ENCODE measurements at regions not wholly inside any gene's neighbourhood (a gene's known extent, or its start where the extent isn't known, plus 50 kb on each side); places are given as distances from the start of the nearest gene placed in this dataset.

DNA sequence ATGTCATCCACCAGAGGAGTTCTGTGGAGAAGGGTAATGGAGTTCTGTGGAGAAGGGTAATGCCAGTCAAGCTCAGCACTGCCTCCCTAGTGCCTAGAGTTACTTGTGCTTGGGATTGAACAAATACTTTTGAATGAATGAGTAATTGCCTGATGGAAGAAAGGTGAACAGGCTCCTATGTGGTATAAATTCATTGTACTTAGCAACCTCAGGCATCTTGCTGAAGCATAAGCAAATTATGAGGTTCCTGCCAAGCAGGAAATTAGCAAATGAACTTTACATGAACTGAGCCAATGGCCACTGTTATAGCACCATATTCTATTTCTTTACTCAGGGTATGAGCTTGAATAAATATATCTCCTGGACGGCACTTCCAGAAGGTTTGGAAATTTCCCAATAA is 1047.2 kb downstream of the SLC6A15 start:
- Histone ChIP-seq H3K27me3 (no peaks in the 10 kb centered on the region), H3K9me3 (no peaks in the 10 kb centered on the region), H3K27ac (no peak overlapping the region), H3K36me3 (no peaks in the 10 kb centered on the region), H3K4me3 (no peak overlapping the region), H3K4me1 (no peaks in the 10 kb centered on the region)
- TF ChIP-seq POLR2AphosphoS5 (IDR thresholded peaks at IDR 0.05) = no peak
- TF ChIP-seq, protein P1, sequence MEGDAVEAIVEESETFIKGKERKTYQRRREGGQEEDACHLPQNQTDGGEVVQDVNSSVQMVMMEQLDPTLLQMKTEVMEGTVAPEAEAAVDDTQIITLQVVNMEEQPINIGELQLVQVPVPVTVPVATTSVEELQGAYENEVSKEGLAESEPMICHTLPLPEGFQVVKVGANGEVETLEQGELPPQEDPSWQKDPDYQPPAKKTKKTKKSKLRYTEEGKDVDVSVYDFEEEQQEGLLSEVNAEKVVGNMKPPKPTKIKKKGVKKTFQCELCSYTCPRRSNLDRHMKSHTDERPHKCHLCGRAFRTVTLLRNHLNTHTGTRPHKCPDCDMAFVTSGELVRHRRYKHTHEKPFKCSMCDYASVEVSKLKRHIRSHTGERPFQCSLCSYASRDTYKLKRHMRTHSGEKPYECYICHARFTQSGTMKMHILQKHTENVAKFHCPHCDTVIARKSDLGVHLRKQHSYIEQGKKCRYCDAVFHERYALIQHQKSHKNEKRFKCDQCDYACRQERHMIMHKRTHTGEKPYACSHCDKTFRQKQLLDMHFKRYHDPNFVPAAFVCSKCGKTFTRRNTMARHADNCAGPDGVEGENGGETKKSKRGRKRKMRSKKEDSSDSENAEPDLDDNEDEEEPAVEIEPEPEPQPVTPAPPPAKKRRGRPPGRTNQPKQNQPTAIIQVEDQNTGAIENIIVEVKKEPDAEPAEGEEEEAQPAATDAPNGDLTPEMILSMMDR (IDR thresholded peaks at IDR 0.05) = no peak
- WGBS = 44% methylated on average over 1 of the region's 1 CpG
- DNase-seq (ENCODE audit: low spot score in 2 of 2) = no peak

DNA sequence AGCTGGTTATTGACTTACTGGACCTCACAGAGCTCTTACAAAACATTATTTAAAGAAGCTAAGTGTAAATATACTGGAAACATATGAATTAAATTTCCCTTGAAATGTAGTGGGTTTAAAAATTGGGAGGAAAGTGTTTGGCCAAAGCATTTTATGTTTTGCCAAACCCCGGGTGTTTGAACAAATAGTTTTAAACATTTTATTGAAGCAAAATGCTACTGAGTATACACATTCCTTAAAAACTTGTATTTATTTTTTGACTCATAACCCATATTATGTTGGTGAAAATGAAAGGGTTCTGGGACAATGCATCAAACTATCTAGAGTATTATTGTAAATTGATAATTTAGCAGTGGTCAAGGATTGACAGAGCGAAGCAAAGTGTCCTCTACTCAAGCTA is 1048.5 kb downstream of the SLC6A15 start:
- no peaks in the 10 kb centered on the region for H3K9me3 ChIP-seq
- no peaks in the 10 kb centered on the region for H3K36me3 ChIP-seq
- H3K27me3 ChIP-seq = no peaks in the 10 kb centered on the region
- no peaks in the 10 kb centered on the region for H3K4me1 ChIP-seq
- H3K27ac ChIP-seq = no peak overlapping the region
- DNase-seq (ENCODE audit: low spot score in 2 of 2) = no peak
- no peak for TF ChIP-seq POLR2AphosphoS5 (IDR thresholded peaks at IDR 0.05)
- TF ChIP-seq EP300 (IDR thresholded peaks at IDR 0.05) = no peak
- no peak for TF ChIP-seq POLR2A (IDR thresholded peaks at IDR 0.05)
- TF ChIP-seq, protein P1 (IDR thresholded peaks at IDR 0.05) = no peak
- no peak overlapping the region for H3K4me3 ChIP-seq
- WGBS = 77% methylated on average over 2 of the region's 2 CpGs

DNA sequence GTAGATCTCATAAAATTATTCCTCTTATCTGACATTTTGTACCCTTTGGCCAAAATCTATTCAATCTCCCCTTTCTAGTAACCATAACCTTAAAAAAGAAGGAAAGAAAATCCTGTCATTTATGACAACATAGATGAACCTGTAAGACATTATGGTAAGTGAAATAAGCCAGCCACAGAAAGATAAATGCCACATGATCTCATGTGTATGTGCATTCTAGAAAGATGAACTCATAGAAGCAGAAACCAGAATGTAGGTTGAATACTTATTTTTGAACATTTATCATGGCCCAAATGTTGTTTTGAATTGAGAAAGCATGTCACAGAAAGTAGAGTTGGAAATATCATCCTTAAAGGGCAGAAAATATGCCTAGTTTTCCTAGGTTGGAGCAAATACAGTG is 1053.6 kb downstream of the SLC6A15 start:
- Histone ChIP-seq H3K4me1 (no peaks in the 10 kb centered on the region), H3K4me3 (no peak overlapping the region), H3K27ac (no peak overlapping the region), H3K9me3 (no peaks in the 10 kb centered on the region), H3K36me3 (no peaks in the 10 kb centered on the region), H3K27me3 (no peaks in the 10 kb centered on the region)
- DNase-seq (ENCODE audit: low spot score in 2 of 2) = no peak
- TF ChIP-seq POLR2A (IDR thresholded peaks at IDR 0.05) (no peak), EP300 (IDR thresholded peaks at IDR 0.05) (no peak), POLR2AphosphoS5 (IDR thresholded peaks at IDR 0.05) (no peak)
- TF ChIP-seq, protein P1 (IDR thresholded peaks at IDR 0.05) = no peak

DNA sequence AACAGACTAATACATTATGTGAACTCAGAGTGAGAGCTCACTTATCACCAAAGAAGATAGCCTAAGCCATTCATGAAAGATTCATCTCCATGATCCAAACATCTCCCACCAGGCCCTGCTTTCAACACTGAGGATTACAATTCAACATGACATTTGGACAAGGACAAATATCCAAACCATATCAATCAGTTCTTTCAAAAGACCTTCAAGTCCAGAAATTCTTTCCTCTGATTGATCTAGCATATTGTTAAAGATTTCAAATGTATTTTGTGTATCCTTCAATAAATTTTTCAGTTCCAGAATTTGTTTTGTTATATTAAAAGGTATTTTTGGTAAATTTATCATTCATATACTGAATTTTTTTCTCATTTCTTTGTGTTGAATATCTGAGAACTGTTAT is 1055.8 kb downstream of the SLC6A15 start:
- H3K4me3 ChIP-seq = no peak overlapping the region
- no peak for DNase-seq (ENCODE audit: low spot score in 2 of 2)
- no peaks in the 10 kb centered on the region for H3K4me1 ChIP-seq
- H3K36me3 ChIP-seq = no peaks in the 10 kb centered on the region
- H3K9me3 ChIP-seq = no peaks in the 10 kb centered on the region
- no peak for TF ChIP-seq EP300 (IDR thresholded peaks at IDR 0.05)
- H3K27ac ChIP-seq = no peak overlapping the region
- H3K27me3 ChIP-seq = no peaks in the 10 kb centered on the region

DNA sequence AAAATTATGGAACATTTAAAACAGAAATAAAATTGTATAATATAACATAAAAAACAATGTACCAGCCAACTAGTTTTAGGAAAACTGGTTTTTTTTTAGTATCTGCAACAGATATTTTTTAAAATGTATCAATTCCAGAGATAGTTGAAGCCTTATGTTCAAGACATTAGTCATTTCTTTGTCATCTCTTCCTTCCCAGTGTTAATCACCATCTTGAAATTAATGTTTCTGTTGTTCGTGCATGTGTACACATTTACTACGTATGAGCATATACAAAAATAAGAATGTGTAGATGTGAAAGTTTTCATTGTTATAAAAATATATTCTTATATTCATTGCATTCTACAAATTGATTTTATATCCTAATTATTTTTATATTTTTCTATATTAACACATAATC is 1062.1 kb downstream of the SLC6A15 start:
- Histone ChIP-seq H3K27me3 (no peaks in the 10 kb centered on the region), H3K4me3 (no peak overlapping the region), H3K9me3 (no peaks in the 10 kb centered on the region), H3K27ac (no peak overlapping the region), H3K36me3 (no peaks in the 10 kb centered on the region), H3K4me1 (no peaks in the 10 kb centered on the region)
- 88% methylated on average over 2 of the region's 2 CpGs for WGBS
- no peak for TF ChIP-seq POLR2AphosphoS5 (IDR thresholded peaks at IDR 0.05)
- no peak for TF ChIP-seq POLR2A (IDR thresholded peaks at IDR 0.05)
- TF ChIP-seq, protein P1 (IDR thresholded peaks at IDR 0.05) = no peak
- TF ChIP-seq EP300 (IDR thresholded peaks at IDR 0.05) = no peak
- DNase-seq (ENCODE audit: low spot score in 2 of 2) = no peak

DNA sequence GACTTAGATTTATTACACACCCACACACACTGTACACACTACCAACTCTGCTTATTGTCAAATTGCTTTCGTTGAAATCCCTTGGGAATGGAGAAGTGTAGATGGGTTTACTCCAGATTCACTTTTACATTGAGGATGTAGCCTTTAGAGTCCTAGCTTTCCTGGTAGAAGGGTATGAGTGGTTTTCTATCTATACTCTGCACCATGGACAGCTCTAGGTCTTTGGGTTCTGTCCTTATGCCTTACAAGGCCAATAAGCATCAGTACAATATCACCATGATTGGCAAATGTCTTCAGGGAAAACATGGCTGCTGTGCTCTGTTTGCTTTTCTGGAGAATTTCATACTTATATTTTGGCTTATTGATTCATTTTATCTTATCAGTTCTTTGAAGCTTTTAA is 1063.9 kb downstream of the SLC6A15 start:
- 87% methylated on average over 1 of the region's 1 CpG for WGBS
- no peak for DNase-seq (ENCODE audit: low spot score in 2 of 2)
- Histone ChIP-seq H3K9me3 (no peaks in the 10 kb centered on the region), H3K4me1 (no peaks in the 10 kb centered on the region), H3K27ac (no peak overlapping the region), H3K4me3 (no peak overlapping the region), H3K36me3 (no peaks in the 10 kb centered on the region), H3K27me3 (no peaks in the 10 kb centered on the region)
- TF ChIP-seq, protein P1 (IDR thresholded peaks at IDR 0.05) = no peak
- TF ChIP-seq POLR2A (IDR thresholded peaks at IDR 0.05) (no peak), EP300 (IDR thresholded peaks at IDR 0.05) (no peak), POLR2AphosphoS5 (IDR thresholded peaks at IDR 0.05) (no peak)
